ENCODE measurements at regions not wholly inside any gene's neighbourhood (a gene's known extent, or its start where the extent isn't known, plus 50 kb on each side); places are given as distances from the start of the nearest gene placed in this dataset.

DNA sequence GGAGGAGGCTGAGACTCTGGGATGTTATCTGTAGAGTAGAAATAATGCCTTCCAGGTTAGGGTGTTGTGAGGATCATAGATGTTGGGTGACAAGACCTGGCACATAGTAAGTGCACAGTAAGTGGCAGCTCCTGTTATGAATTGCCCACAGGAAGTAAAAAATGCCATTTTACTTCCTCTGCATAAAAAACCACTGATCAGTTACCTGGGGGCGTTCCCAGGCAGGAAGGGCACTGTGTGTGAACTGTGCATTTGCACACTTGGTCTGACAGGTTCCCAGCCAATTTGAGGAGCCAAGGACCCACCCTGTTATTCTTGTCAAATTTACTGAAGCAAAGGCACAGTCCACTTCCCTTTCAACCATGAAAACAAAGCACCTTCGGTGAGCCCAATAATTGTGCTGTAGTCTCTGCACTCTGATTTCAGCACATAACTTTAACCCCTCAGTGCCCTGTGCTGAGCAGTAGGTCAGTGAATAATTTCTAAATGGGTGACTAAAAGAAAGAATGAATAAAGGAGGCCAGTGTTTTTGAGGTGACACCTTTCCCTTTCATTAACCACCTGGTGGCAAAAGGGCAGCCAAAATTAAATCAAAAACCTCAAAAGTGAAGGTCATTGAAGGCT lies 85.8 kb upstream of the ARHGEF3 start:
- DNase-seq, result no peak

DNA sequence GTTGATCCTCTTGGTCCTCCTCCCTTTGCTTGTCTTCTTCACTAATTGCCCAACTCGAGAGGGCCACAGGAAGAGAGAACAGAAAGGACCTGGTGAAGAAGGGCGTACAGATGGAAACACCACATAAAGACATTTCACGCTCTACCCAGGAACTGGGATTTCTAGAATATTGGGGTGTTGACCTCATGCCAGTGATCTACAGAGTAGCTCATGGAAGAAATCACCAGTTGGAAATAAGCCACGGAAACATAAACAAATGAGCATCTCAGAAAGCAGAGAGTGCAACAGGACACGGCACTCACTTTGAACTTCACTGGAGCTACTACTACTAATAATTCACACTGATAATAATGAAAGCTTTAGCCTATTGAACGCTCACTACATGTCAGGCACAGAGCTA lies 84.6 kb upstream of the ARHGEF3 start:
- H3K36me3 Mint-ChIP-seq (ENCODE audit: low read depth), result no peaks in the 10 kb centered on the region
- H3K27me3 Mint-ChIP-seq, result no peaks in the 10 kb centered on the region
- peaks cover 22% of the 10 kb centered on the region for H3K4me1 Mint-ChIP-seq
- POLR2A ChIA-PET, result no interaction called here
- intact Hi-C loops (cut with micrococcal nuclease), result no loop called here
- CTCF ChIA-PET, result interaction anchor here (0.6 kb wide), 1 partner anchor 187 kb away, joined by 3 read pairs; no protein-coding TSS in a partner anchor
- ATAC-seq (ENCODE audit: low read depth) (no peak), DNase-seq (no peak)
- no peak for TF ChIP-seq CTCF (IDR thresholded peaks at IDR 0.05)
- H3K4me3 Mint-ChIP-seq, result no peak overlapping the region
- H3K9me3 Mint-ChIP-seq, result no peaks in the 10 kb centered on the region
- H3K27ac Mint-ChIP-seq, result no peak overlapping the region

More for the DNA sequence above, 85.8 kb upstream of the ARHGEF3 start:
- no peaks in the 10 kb centered on the region for H3K9me3 Mint-ChIP-seq
- H3K4me1 Mint-ChIP-seq, result peaks cover 22% of the 10 kb centered on the region
- no peaks in the 10 kb centered on the region for H3K27me3 Mint-ChIP-seq
- peak overlapping the region; percentile 14 for H3K27ac Mint-ChIP-seq
- POLR2A ChIA-PET, result interaction anchor here (0.6 kb wide), 2 partner anchors 101 to 198 kb away, joined by 3 to 4 read pairs; no protein-coding TSS in a partner anchor
- CTCF ChIA-PET, result no interaction called here
- peak; percentile 58 for ATAC-seq (ENCODE audit: low read depth)
- no peaks in the 10 kb centered on the region for H3K36me3 Mint-ChIP-seq (ENCODE audit: low read depth)
- intact Hi-C loops (cut with micrococcal nuclease), result no loop called here
- no peak for TF ChIP-seq CTCF (IDR thresholded peaks at IDR 0.05)
- H3K4me3 Mint-ChIP-seq, result no peak overlapping the region

- Mint-ChIP-seq H3K4me3 (no peak overlapping the region), H3K27me3 (no peaks in the 10 kb centered on the region), H3K4me1 (peaks cover 22% of the 10 kb centered on the region), H3K9me3 (no peaks in the 10 kb centered on the region), H3K36me3 (ENCODE audit: low read depth) (no peaks in the 10 kb centered on the region), H3K27ac (no peak overlapping the region)
- intact Hi-C loops (cut with micrococcal nuclease), result no loop called here
- CTCF ChIA-PET, result no interaction called here
- POLR2A ChIA-PET, result interaction anchor here (1.8 kb wide), 1 partner anchor 32 kb away, joined by 8 read pairs; no protein-coding TSS in a partner anchor
- DNase-seq (no peak), ATAC-seq (ENCODE audit: low read depth) (no peak)
- no peak for TF ChIP-seq CTCF (IDR thresholded peaks at IDR 0.05)
Measured at GRCh38 chr3:56885879-56886278, 84.1 kb upstream of the ARHGEF3 start.

DNA sequence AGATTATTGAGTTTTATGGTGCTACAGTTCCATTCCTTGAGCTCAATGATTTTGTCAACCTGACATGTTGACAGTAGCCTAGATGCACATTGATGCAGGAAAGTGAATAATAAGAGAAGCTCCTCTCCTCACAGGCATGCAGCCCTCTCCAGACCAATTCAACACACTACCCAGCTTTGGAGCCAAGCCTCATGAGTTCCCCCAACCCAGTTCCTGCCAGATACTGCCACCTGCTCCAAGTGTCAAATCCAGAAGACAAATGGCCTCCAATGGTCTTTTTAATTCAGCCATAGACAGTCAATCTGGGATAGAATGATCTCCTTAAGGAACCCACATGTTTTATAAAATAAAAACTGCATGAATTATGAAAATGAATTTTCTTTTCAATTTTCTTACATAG lies 83.7 kb upstream of the ARHGEF3 start:
- Mint-ChIP-seq H3K36me3 (ENCODE audit: low read depth) (no peaks in the 10 kb centered on the region), H3K27me3 (no peaks in the 10 kb centered on the region), H3K9me3 (no peaks in the 10 kb centered on the region), H3K4me3 (no peak overlapping the region), H3K4me1 (peaks cover 22% of the 10 kb centered on the region), H3K27ac (no peak overlapping the region)
- ChIA-PET POLR2A (interaction anchor here (1.8 kb wide), 1 partner anchor 32 kb away, joined by 8 read pairs; no protein-coding TSS in a partner anchor), CTCF (no interaction called here)
- TF ChIP-seq CTCF (IDR thresholded peaks at IDR 0.05), result no peak
- no peak for DNase-seq
- intact Hi-C loops (cut with micrococcal nuclease), result no loop called here
- ATAC-seq (ENCODE audit: low read depth), result no peak

DNA sequence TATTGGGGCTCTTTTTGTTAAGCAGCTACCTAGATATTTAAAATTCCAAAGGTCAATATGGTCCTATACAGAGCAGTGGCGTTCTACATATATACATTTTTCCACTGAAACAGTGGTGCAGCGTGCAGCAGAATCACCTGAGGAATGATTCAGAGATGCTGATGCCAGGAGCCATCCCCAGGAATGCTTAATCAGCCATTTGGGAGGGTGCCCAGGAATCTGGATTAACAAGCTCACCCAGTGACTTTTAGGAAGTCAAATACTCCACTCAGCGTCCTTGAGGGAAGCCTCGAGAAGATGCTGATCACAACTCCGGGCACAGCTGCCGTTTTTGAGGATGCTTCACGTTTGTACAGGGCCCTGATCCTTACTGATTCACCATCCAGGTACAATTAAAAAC lies 82.6 kb upstream of the ARHGEF3 start:
- H3K36me3 Mint-ChIP-seq (ENCODE audit: low read depth), result no peaks in the 10 kb centered on the region
- no peaks in the 10 kb centered on the region for H3K9me3 Mint-ChIP-seq
- H3K4me3 Mint-ChIP-seq, result no peak overlapping the region
- intact Hi-C loops (cut with micrococcal nuclease), result no loop called here
- TF ChIP-seq CTCF (IDR thresholded peaks at IDR 0.05), result no peak
- DNase-seq (no peak), ATAC-seq (ENCODE audit: low read depth) (no peak)
- ChIA-PET POLR2A (interaction anchor here (1.8 kb wide), 1 partner anchor 33 kb away, joined by 8 read pairs; no protein-coding TSS in a partner anchor), CTCF (no interaction called here)
- no peaks in the 10 kb centered on the region for H3K27me3 Mint-ChIP-seq
- H3K4me1 Mint-ChIP-seq, result peaks cover 22% of the 10 kb centered on the region
- H3K27ac Mint-ChIP-seq, result no peak overlapping the region
